GM12865 (cell line): ENCODE measurements at regions not wholly inside any gene's neighbourhood (a gene's known extent, or its start where the extent isn't known, plus 50 kb on each side); places are given as distances from the start of the nearest gene placed in this dataset.
"Not testable (repeated sequence)": the region's sequence is repeated elsewhere in the genome, so short reads cannot be mapped to it uniquely, and the experiment has no call there.

Experiments used
- DNase-seq: peaks from one replicate; pipeline ENCODE4 v3.0.0; 2010; ENCODE audit warnings: low read depth
- H3K4me3 ChIP-seq: 2 replicates; pipeline ENCODE4 v1.5.1; 2011; ENCODE audit warnings: mild to moderate bottlenecking, low read depth, low read length, control low read depth
- TF ChIP-seq, protein P1 (sequence below): IDR thresholded peaks from 2 replicates; pipeline ENCODE4 v1.5.1; 2011; ENCODE audit warnings: low read length, control low read depth, low read depth, inconsistent platforms; ENCODE audit not compliant: insufficient read depth; ENCODE audit errors: missing control alignments

DNA sequence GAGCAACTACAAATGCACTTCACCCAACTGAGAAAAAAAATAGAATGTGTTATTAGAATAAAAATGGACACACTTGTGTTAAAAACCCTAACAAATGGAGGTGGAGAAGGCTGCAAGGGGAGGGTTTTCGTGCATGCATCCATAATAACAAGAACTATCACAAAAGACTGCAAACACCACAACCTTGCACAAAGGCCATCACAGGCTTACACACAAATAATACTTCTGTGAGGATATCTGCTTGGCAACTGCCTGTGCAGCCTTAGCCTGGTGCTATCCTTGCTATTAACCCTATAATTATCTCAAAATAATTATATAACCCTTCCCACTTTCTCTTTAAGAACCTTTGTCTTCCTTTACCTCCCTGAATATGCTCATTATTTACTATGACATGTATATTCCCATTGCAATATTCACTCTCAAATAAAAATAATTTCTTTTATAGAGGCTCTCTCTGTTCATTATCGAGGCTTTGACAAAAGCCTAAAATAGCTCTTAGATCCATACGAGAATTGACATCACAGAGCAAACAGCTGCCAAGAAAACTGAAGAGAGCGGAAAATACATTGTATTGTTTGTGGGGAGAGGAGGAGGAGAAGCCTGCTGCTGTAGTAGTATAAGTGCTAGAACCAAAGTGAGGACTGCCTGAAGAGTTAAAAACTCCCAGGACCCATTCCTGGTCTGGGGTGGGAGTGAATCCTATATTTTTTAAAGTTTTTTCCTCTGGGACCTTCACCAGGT, 1768.7 kb downstream of the BRINP3 start:
- no peak for DNase-seq
- TF ChIP-seq, protein P1, sequence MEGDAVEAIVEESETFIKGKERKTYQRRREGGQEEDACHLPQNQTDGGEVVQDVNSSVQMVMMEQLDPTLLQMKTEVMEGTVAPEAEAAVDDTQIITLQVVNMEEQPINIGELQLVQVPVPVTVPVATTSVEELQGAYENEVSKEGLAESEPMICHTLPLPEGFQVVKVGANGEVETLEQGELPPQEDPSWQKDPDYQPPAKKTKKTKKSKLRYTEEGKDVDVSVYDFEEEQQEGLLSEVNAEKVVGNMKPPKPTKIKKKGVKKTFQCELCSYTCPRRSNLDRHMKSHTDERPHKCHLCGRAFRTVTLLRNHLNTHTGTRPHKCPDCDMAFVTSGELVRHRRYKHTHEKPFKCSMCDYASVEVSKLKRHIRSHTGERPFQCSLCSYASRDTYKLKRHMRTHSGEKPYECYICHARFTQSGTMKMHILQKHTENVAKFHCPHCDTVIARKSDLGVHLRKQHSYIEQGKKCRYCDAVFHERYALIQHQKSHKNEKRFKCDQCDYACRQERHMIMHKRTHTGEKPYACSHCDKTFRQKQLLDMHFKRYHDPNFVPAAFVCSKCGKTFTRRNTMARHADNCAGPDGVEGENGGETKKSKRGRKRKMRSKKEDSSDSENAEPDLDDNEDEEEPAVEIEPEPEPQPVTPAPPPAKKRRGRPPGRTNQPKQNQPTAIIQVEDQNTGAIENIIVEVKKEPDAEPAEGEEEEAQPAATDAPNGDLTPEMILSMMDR = no peak
- H3K4me3 ChIP-seq = no peak overlapping the region

- no peak overlapping the region for H3K4me3 ChIP-seq
- DNase-seq = no peak
- TF ChIP-seq, protein P1 = no peak
Measured at GRCh38 chr1:188715566-188715965, 1762.1 kb downstream of the BRINP3 start.

- H3K4me3 ChIP-seq = no peak overlapping the region
- no peak for DNase-seq
- TF ChIP-seq, protein P1 = no peak
Measured at GRCh38 chr1:188719735-188720134, 1757.9 kb downstream of the BRINP3 start.

DNA sequence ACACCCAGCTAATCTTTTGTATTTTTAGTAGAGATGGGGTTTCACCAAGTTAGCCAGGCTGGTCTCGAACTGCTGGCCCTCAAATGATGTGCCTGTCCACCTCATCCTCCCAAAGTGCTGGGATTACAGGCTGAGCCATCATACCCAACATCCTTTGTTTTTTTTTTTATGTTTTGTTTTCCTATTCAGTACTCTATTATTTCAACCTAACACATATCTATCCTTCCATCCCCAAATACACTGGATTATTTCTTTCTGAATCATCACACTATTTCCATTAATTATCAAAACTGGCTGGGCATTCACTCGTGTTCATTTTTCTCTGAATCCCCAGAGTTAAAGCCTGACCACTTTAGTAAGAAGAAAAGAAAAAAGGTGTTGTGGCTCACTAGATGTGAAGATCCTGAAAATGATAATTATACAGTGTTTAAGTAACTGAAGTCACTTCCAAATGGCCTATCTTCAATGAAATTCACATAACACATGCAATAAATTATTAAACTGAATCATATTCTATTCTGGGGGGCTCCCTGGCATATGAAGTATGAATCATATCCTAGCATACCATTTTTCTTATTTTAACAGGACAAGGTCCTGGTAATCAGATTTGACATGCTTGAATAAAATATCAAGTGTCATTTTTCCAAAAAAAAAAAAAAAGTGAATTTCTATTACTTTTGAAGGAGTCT, 1754.2 kb downstream of the BRINP3 start:
- no peak overlapping the region for H3K4me3 ChIP-seq
- TF ChIP-seq, protein P1 = no peak
- DNase-seq = no peak

GRCh38 chr1:188729039-188729438, 1748.6 kb downstream of the BRINP3 start:
- DNase-seq = no peak
- no peak overlapping the region for H3K4me3 ChIP-seq
- TF ChIP-seq, protein P1 = no peak

DNA sequence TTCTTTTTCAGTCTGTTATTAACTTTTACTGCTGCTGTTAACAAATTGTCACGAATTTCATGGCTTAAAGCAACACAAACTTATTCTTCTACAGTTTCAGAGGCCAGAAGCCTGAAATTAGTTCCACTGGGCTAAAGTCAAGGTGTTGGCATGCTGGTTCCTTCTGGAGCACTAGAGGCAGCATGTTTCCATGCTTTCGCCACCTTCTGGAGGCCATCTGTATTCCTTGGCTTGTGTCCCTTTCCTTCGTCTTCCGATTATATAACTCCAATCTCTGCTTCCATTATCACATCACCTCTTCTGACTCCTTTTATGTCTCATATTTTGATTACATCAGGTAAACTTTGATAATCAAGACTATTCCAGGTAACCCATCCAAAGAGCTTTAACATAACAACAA, 1742.1 kb downstream of the BRINP3 start:
- no peak for DNase-seq

DNA sequence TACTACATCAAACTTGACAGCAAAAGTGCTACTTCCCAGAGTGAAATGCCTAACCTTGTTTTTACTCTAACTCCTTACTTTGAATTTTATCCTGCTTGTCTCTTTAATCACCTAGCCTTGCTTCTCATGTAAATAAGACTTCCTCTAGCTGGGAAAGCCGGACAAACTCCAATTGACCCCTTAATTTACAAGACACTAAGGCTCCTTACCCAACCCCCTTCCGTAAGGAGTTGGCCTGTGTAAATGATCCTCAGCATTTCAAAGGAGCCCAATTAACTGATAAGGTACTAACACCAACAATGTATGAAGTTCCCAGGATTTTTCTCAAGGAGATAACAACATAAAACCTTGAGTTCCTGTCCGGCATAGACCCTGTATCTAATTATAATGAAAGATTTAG, 1728.4 kb downstream of the BRINP3 start:
- DNase-seq, H3K4me3 ChIP-seq: not testable (repeated sequence)

More for the DNA sequence above, 1742.1 kb downstream of the BRINP3 start:
- TF ChIP-seq, protein P1 = no peak
- H3K4me3 ChIP-seq = no peak overlapping the region

DNA sequence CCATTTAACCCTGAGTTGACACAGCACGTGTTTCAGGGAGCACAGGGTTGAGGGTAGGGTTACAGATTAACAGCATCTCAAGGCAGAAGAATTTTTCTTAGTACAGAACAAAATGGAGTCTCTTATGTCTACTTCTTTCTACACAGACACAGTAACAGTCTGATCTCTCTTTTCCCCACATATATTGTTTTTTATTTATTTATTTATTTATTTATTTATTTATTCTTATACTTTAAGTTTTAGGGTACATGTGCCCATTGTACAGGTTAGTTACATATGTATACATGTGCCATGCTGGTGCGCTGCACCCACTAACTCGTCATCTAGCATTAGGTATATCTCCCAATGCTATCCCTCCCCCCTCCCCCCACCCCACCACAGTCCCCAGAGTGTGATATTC, 1725.6 kb downstream of the BRINP3 start:
- H3K4me3 ChIP-seq, DNase-seq: not testable (repeated sequence)

GRCh38 chr1:188757747-188758146, 1719.9 kb downstream of the BRINP3 start:
- DNase-seq, H3K4me3 ChIP-seq: not testable (repeated sequence)
